ENCODE measurements at regions not wholly inside any gene's neighbourhood (a gene's known extent, or its start where the extent isn't known, plus 50 kb on each side); places are given as distances from the start of the nearest gene placed in this dataset.

DNA sequence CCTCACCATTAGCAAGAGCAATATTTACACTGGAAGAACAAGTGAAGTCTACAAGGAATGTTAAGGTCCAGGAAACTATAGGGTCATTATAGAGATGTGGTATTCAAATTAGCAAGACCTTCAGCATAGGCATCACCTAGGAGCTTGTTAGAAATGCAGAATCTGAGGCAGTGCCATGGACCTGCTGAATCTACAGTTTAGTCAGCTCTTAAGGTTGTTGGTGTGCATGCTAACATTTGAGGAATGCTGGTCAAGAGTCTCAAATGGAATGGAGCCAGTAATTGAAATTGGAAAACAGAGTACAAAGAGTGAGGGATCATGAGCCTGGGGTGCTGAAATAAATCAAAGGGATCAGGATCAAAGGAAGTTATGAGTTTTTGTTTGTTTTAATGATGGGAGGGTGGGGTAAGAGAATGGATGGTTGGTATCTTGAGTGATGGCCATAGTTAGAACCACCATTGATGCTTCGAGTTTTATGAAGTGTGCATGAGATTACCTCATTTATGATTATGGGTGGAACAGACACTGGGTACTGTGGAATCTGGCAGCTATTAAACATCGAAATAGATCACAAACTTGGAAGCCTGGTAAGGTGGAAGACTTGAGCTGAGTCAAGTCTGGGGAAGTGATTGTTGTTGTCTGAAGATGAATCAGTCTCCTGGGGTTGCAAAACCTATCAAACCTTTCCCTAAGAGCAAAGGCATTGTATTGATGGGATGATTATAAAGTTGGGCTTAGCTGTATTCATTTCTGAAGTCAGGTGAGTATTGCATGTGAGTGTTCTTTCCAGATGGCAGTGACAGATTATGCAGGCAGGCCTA, 323.3 kb upstream of the E2F7 start:
- no peak for DNase-seq

DNA sequence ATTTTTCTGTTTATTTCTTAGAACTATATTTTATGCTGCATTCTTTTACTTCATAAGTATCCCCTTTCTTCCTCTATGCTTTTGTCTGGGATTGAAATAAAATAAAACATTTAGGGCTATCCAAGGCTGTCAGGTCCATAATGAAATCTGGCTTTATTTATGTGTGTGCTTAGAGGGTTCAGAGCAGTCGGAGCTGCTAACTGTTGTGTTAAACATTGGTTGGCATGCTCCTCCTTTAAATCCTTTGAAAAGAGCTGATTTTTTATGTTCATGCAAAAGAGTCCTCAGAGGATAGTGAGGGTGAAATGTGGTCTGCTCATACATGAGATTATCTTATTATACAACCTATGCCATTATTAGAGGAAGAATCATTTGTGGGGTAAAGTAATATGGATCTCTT, 322.3 kb upstream of the E2F7 start:
- DNase-seq = no peak

DNA sequence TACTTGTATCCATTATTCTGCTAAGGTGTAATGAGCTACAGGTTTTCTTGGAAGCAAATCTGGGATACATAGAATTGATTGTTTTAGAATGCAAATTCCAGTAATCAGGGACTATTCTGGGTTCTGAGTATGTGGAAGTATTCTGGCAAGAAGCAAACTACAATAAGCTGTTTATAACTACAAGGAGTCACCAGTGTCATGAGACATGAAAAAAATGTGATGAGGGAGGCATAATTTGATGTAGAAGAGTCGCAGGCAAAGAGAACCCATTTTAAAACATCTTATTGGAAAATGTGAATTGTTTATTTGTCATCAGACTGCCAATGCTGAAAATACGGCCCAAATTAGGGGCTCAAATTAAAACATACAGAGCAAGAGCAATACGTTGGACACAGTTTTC, 321.8 kb upstream of the E2F7 start:
- DNase-seq = no peak

DNA sequence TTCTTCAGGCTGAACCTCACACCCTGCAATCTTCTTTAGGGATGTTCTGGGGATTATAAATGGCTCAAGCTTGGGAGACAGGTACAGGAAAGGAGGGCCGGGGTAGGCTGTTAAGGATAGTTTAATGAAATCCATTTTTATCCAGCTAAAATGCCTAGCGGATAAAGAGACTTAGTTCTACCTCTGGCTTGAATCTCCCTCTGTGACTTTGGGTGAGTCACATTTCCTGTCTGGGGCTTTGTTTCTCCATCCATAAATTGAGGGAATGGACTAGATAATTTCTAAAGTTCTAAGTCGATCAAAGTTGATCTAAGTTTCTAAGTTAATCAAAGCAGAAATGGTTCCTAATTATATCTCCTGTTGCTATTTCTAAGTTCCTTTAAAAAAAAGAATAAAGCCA, 319.6 kb upstream of the E2F7 start:
- DNase-seq = no peak

DNA sequence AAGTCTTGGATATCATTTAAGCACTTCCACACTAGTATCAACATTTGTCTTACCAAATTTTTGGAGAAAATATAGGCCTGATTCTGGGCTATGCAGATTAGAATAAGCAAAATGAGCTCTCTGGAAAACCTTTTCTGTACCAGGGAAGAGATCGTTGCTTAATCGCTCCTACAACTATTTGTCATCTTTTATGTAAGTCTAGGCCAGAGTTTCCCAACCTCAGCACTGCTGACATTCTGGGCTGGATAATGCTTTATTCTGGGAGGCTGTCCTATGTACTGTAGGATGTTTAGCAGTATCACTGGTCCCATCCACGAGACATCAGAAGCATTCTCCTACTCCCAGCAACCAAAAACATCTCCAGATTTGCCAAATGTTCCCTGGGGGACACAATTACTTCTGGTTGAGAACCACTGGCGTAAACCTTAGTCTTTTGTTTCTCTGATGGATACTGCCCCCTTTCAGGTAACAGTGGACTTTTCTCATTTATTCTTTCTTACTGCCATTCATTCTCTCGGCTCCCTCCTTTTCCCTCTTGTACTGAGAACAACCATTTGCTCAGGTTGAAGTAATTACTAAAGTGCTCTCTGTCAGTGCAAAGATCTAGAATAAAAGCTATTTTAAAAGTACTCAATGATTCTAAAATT, 316.9 kb upstream of the E2F7 start:
- no peak for DNase-seq

DNA sequence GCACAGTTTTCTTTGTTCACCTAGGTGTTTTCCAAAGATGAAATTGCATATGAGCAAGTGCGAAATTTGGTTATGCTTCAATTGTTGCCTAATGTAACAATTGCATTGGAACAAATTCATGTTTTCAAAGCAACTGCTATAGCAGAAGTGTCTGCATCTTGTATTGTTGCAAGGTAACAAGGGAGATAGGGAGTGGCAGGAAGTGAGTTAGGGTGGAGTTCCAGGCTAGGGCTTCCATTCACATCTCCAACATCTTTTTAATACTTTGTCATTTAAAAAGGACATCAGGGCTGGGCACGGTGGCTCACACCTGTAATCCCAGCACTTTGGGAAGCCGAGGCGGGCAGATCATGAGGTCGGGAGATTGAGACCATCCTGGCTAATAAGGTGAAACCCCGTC, 312.3 kb upstream of the E2F7 start:
- no peak for DNase-seq

DNA sequence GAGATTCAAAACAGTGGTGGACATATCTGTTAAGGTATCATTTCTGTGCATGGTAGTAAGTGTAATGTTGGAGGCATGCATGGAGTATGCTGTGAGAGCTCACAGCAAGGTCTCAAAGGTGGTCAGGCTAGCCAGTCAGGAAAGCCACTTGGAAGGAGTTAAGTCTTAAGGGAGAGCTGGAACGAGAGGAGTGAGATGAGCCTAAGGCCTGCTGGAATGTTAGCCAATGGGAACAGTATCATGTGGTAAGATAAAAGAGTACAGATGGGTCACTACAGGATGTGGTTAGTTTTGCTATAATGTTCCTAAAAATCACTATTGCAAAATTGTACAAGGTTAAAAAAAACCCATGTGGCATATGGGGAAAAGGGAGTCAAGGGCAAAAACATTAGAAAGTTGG, 311.7 kb upstream of the E2F7 start:
- no peak for DNase-seq

DNA sequence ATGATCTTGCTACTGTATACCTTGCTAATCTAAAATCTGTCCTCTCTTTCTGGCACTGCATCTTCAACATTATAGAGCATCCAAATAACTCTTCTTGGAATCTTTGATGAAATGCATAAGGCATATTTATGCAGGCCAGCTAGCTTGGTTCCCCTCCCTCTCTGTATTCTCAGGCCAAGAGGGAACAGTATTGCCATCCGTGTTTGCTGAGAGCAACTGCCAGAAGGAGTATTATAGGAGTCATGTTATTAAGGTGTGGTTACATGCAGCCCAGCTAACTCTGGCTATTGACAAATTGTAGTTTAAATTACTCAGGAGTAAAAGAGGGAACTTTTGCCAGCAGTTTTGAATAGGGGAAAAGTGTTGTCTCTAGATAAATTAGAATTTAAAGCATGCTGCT, 309.3 kb upstream of the E2F7 start:
- DNase-seq = no peak

DNA sequence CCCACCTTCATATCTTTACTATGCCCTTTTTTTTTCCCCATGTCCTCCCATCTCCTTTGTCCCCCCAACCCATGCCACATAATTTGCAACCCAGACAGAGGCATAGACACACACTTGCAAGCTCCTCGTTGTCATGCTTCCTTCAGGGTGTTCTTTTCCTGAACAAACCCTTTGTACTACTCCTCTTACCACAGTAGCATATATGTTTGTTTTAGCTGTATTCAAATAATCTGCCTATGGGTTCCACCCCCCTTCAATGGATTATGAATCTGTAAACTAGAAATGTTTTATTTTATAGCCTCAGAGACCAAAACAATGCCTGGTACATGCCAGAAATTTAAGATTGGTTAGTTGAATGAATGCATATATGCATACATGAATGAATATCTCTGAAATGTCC, 307.1 kb upstream of the E2F7 start:
- no peak for DNase-seq

DNA sequence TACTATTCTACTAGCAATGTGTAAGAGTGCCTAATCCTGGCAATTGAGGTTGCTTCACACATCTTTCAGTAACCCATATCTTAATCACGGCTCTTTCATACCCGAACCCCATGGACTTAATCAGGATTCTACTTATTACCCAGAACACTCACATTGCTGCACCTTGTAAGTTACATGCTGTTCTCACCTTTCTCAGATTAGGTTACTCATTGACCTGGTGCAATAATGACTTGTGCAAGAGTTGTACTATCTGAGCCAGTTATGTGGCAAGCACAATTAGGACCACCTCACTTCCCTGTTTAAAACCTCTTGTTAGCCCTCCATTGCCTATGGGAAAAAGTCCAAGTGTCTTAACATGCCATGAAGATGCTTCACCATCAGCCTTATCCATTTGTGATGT, 306.7 kb upstream of the E2F7 start:
- no peak for DNase-seq

DNA sequence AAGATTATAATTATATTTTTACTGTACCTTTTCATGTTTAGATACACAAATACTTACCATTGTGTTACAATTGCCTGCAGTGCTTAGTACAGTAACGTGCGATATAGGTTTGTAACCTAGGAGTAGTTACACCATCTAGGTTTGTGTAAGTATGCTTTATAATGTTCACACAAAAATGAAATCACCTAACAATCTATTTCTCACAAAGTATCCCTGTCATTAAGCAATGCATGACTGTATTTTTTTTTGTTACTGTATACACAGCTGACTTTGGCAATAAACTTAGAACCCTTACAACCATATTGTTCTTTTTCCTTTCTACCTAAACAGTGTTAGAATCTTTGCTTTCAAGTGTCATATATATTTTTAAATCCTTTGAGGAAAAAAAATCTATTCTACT, 303.0 kb upstream of the E2F7 start:
- DNase-seq = no peak

DNA sequence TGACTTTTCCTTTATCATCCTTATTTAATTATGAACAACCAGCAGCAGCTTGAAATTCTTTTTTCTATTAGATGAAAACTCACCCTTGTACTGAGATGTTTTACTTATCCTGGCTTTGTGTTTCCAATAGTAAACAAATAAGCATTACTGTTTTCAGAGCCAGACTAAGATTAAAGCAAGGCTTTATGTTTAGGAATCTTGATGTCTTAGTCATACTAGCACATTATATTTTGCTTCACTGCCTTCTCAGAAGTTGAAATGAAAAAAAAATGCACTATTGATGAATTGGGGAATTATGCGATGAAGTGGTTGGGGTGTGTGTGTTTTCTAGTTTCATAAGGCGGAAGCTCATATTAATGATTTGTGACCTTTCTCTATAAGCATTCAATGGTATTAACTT, 301.2 kb upstream of the E2F7 start:
- no peak for DNase-seq

DNA sequence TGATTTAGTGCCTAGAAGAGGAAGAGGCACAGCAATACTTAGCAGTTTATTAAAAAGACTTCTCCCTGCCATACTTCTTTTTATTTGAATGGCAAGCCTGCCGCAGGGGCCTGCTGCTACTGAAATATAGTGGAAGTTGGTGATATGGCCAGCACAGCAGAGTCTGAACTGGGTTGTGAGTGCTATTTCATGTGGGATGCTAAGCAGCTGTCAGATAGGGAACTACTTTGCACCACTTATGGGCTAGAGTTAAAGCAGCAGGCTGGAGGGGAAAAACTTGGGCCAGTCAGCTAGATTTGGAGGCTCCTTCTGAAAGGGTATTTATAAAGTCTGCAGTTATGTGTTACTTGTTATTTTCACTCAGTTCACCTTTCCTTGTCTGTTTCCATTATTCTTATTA, 299.0 kb upstream of the E2F7 start:
- no peak for DNase-seq

DNA sequence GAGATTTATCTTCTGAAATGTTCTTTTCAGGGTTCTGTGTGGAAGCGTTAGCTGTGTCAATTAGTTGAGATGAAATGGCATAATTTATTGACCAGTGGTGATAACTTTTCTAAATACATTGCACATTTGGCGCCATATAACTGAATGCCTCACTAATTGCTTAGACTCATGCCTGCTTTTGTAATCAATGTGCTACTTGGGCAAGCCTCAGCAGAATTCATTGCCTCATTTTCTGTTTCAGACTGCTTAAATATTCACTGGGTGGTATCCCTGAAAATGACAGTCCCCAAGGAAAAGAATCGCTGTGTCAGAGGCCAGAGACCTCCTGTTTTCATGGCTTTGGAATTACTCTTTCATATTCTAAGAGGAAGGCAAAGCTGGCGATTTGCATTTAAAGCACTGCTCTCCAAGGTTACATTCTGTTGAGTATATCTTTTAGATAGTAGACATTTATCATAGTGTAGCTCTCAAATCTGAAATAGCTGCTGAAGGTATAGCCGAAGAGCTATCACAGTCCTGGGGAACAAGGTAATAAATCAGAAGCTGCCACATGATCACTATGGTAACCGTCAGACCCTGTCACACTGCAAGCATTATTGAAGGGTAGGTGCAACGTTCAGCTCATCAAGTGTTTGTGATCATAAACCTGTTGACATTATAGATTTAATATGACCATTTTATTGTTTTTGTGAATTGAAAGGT, 297.3 kb upstream of the E2F7 start:
- no peak for DNase-seq

DNA sequence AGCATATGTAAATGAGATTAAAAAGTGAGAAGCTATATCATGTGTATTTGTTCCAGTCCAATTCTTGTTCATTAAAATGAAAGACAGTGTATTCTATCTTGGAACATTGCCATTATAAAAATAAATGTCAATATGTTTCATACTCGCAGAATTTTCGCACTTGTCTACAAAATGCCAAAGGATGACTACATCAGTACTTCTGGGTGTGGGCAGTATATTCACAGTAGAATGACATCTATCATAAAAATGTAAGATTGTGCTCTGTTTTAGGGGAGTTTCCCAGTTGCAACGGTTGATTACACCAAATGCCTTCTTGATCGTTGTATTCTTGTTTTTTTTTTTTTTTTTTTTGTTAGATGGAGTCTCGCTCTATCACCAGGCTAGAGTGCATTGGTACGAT, 292.3 kb upstream of the E2F7 start:
- no peak for DNase-seq

DNA sequence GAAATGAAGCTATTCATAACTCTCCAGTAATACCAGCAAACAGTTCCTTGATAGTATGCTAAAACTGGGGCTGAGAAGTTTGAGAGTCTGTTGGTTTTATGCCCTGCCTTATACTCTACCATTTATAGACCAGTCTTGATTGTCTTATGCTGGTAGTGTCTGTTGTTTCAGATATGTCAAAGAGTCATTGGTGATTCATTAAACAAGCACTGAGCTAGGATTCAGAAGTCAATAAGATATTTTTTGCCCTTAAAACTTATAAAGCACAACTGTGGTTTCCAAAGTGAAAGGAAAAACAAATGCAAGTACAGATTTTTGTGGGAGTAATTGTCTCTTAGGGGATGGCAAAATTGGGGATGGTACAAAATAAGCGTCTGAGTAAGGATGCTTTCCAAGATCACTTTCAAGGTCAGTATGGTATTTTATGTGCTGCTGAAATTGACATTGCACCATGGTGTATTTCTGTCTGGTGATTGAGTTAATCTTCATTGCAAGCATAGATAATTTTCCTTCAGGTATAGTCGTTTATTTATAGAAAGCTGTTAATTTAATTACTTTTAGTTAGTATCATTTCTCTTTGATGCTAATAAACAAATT, 289.5 kb upstream of the E2F7 start:
- DNase-seq = no peak

DNA sequence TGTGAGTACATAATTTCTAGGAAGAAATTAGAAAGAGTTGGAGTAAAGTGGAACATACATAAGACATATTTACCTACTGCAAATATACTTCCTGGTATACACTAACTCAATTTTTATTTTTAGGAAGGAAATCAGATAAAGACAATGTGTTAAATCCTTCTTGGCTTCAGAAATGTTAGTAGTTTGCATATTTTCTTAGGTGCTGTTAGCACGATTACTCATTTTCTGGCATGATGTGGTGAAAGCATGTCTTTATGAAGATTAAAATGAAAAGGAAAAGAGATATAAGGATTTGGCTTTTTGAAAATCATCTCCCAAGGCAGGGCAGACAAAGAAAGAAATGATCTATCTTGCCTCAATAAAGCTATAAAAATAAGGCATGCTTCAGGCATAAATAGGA, 287.6 kb upstream of the E2F7 start:
- no peak for DNase-seq

DNA sequence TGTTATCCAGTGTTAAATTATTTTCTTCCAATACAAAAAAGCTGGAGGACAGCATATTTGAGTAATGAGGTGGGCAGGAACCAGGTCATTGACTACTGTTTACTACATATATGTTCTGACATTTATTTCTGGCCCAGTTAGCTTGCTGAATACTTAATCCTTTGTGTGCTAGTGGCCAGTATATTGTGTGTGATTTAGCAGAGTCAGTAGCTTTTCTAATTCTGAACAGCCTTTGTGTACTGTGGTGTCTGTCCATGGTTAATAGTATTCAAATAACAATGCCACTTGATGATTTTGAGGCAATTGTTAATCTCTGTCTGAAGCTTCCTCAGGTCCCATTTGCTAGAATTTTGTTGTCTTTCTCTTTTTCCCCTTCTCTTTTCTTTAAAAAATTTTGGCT, 286.5 kb upstream of the E2F7 start:
- no peak for DNase-seq

DNA sequence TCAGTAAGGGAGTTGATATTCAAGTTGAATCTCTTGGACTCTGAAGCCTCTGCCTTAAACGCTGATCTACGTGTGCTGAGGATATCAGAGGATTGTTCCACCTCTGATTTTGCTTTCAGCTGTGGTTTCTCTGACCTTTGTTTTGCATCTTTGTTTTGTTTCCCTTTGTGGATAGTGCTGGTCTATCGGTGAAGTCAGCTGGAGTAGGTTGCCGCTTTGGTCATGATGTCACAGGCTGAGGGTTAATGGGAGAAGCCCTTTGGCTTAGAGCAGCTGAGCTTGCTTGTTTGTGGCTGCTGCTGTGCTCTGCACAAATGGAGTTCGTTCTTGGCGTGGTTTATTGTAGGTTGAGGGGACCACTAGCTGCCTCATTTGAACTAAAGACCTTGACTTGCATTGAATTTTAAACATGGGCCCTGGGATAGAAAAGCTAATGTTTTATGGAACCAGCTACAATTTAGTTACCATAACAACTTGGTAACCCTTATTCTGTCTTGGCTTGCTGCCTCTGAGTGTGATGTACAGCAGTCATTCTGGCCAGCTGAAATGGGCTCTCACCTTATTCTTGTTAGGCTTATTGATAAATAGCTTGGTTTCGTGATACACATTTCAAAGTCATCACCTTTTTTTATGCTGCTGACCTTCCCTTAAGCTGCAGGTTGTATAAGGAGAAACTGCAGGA, 284.5 kb upstream of the E2F7 start:
- DNase-seq = no peak

DNA sequence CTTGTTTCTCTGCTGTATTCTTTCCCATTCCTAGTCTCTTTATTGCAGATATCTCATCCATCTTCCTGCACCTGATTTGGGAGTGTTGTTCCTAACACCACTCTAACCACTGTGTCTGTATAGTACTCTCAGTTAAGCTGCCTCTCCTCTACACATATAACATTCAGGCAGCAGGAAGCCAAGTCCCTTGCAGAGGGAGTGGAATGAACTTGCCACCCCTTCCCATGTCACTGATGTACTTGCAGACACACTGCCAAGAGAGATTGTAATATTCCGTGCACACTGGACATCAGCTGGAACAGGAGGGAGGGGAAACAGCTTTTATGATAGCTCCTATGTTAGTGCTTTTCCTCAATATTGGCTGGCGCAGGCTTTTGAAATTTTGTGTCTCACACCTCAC, 281.6 kb upstream of the E2F7 start:
- DNase-seq = no peak

DNA sequence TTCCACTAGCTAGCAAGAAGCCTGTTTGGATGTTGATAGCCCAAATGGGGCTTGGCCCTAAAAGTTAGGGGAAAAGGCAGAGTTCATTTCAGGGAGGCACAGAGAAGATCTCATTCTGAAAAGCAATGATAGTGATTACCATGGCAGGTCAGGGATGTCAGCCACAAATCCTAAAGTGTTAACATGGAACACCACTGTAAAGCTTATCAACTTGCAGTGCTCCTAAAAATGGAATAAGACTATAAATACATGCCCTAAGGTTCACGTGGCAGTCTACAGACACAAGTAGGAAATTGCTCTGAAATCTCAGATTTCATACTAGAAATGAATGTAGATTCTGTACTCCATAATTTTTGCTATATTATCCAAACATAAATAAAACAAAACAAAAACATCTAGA, 280.0 kb upstream of the E2F7 start:
- no peak for DNase-seq

DNA sequence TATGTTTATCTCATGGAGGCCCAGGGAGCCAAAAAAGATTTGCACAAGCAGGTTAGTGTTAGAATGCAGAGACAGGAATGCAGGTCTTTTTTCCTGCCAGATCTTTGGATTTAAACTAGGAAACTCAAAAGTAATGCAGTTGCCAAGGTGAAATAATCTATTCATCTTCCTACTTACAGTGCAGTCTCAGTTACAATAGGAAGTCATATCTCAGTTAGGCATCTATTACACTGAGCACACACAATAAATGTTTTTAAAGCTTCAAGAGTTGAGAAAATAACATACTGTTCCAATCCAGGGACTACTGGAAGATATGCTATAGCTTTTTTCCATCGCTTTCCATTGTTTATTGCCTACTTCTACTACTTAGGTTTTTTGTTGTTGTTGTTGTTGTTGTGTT, 279.3 kb upstream of the E2F7 start:
- DNase-seq = no peak

DNA sequence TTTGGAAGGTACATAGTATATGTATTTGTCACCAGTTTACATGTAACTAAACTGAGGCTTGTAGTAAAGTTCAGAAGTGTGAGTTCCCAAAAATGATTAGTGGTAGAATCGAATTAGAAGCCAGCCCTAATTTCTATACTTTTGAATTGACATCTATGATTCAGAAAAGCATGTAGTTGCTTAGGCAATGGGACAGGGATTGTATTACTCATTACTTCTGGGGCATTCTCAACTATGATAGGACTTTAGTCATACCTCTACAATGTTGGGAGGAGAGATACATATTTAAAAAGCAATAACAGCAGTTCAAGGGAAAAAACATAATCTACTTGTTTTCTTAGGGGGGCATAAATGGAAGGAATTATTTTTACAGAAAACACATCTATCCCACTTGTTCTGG, 277.9 kb upstream of the E2F7 start:
- DNase-seq = no peak
